ENCODE measurements at regions not wholly inside any gene's neighbourhood (a gene's known extent, or its start where the extent isn't known, plus 50 kb on each side); places are given as distances from the start of the nearest gene placed in this dataset.

DNA sequence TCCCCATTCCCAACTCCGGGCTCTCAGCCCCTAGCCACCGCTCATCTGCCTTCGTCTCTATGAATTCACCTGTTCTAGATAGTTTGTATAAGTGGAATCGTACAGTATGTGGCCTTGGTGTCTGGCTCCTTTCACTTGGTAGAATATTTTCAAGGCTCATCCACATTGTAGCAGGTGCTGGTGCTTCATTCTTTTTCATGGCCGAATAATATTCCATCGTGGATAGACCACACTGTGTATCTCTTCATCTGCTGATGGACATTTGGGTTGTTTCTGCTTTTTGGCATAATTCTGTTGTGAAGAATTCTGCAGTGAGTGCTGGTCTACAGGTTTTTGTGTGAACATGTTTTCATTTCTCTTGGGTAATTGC, 324.2 kb downstream of the SEC14L1 start:
- intact Hi-C loops (cut with DNase I) = no loop called here
- DNase-seq = no peak
- Histone ChIP-seq H3K4me3 (ENCODE audit: low read length in 2 of 2) (no peak overlapping the region), H3K4me1 (ENCODE audit: control insufficient read depth in 1 of 2, insufficient read depth in 2 of 2, low read length in 2 of 2) (no peaks in the 10 kb centered on the region), H3K9me3 (ENCODE audit: control insufficient read depth, low read length) (no peaks in the 10 kb centered on the region), H3K27ac (ENCODE audit: low read depth in 1 of 2, low read length in 2 of 2) (no peak overlapping the region), H3K36me3 (ENCODE audit: control insufficient read depth in 1 of 2, insufficient read depth in 2 of 2, low read length in 1 of 2) (no peaks in the 10 kb centered on the region), H3K27me3 (ENCODE audit: control insufficient read depth in 1 of 2, insufficient read depth in 2 of 2, low read length in 1 of 2) (no peaks in the 10 kb centered on the region)
- WGBS, 2 donors = 96 to 97% methylated on average over 6 of the region's 6 CpGs
- no peak for ATAC-seq (ENCODE audit: low FRiP score)

DNA sequence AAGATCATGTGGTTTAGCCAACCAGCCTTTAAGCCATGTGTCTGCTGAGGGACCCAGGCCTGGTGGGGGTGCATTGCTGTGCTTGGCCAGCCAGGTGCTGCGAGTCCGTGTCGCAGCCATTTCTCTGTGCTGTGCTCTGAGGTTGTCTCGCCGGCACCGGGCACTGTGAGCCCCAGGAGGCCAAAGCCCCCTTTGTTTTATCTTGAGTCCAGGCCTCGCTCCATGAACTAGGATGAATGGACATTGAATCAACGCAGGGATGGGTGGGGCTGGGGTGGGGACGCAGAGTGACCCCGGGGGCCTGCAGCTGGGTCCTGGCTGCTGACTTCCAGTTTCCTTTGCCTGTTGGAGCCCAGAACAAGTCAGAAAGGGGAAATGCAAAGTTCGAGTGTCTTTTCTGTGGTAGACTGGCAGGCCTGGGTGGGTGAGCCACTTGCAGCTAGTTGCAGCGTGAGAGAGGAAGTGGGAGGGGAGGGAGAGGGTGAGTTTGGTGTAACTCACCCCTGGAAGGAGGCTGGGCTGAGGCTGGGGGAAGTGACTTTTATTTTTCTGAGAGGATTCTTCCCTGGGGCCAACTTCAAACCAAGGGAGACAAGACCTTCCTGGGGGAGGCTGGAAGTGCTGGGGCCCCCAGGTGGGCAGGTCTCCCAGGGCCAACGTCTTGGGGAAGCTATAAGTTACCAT, 324.7 kb downstream of the SEC14L1 start:
- Histone ChIP-seq H3K4me1 (ENCODE audit: control insufficient read depth in 1 of 2, insufficient read depth in 2 of 2, low read length in 2 of 2) (no peaks in the 10 kb centered on the region), H3K36me3 (ENCODE audit: control insufficient read depth in 1 of 2, insufficient read depth in 2 of 2, low read length in 1 of 2) (no peaks in the 10 kb centered on the region), H3K27me3 (ENCODE audit: control insufficient read depth in 1 of 2, insufficient read depth in 2 of 2, low read length in 1 of 2) (no peaks in the 10 kb centered on the region), H3K9me3 (ENCODE audit: control insufficient read depth, low read length) (no peaks in the 10 kb centered on the region), H3K27ac (ENCODE audit: low read depth in 1 of 2, low read length in 2 of 2) (no peak overlapping the region), H3K4me3 (ENCODE audit: low read length in 2 of 2) (no peak overlapping the region)
- intact Hi-C loops (cut with DNase I) = no loop called here
- DNase-seq (peak in 1 of 2 donors; percentile 87), ATAC-seq (ENCODE audit: low FRiP score) (peak; percentile 35)
- 75% methylated on average over 12 to 13 of the region's 13 CpGs for WGBS, 2 donors

DNA sequence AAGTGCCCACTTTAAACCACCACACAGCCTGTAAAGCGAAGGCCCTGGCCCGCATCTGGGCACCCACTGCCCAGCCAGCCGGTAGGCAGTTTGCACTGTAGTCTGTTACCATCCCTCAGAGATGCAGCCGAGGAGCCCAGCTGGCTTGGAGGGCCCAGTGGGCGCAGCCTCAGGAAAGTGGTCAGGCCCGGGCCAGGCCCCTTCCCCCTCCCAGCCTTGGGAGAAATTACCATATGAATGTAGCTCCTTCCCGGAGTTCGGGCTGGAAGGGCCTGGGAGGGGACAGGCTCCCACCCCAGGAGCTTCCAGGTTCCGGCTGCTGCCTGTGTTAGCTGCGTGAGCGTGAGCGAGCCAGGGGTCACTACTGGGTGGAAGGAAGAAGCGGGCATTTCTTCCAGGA, 325.4 kb downstream of the SEC14L1 start:
- H3K4me3 ChIP-seq (ENCODE audit: low read length in 2 of 2) = no peak overlapping the region
- H3K9me3 ChIP-seq (ENCODE audit: control insufficient read depth, low read length) = no peaks in the 10 kb centered on the region
- no peaks in the 10 kb centered on the region for H3K4me1 ChIP-seq (ENCODE audit: control insufficient read depth in 1 of 2, insufficient read depth in 2 of 2, low read length in 2 of 2)
- 90 to 93% methylated on average over 13 of the region's 13 CpGs for WGBS, 2 donors
- intact Hi-C loops (cut with DNase I) = no loop called here
- ATAC-seq (ENCODE audit: low FRiP score) (no peak), DNase-seq (no peak)
- no peak overlapping the region for H3K27ac ChIP-seq (ENCODE audit: low read depth in 1 of 2, low read length in 2 of 2)
- no peaks in the 10 kb centered on the region for H3K27me3 ChIP-seq (ENCODE audit: control insufficient read depth in 1 of 2, insufficient read depth in 2 of 2, low read length in 1 of 2)
- H3K36me3 ChIP-seq (ENCODE audit: control insufficient read depth in 1 of 2, insufficient read depth in 2 of 2, low read length in 1 of 2) = no peaks in the 10 kb centered on the region

DNA sequence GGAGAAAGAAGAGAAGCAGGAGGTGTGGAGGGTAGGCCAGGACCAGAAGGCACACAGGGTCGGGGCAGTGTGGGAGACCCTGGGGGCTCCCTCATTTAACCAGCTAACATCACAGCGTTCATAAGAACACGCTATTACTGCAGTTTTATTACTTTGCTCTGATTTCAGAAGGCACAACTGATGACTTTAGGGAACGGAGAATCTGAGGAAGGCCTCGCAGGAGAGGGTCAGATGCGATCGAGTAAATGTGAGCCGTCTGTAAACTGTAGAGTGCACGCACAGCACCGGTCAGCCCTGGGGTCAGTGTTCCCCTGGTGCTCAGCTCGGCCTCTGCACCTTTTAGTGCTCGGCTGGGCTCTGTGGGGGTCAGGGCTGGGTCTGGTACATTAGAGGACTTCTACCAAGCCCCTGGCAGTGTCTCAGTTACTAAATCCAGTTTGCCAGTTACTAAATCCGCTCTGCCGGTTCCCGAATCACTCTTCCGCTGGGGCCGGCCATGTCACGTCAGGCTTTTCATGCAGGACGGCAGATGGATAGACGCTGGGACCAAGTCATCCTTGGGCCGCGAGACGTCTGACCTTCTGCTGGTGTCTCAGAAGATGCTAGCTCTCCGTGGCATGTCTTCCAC, 325.9 kb downstream of the SEC14L1 start:
- Histone ChIP-seq H3K9me3 (ENCODE audit: control insufficient read depth, low read length) (no peaks in the 10 kb centered on the region), H3K36me3 (ENCODE audit: control insufficient read depth in 1 of 2, insufficient read depth in 2 of 2, low read length in 1 of 2) (no peaks in the 10 kb centered on the region), H3K4me1 (ENCODE audit: control insufficient read depth in 1 of 2, insufficient read depth in 2 of 2, low read length in 2 of 2) (no peaks in the 10 kb centered on the region), H3K27ac (ENCODE audit: low read depth in 1 of 2, low read length in 2 of 2) (no peak overlapping the region), H3K4me3 (ENCODE audit: low read length in 2 of 2) (no peak overlapping the region), H3K27me3 (ENCODE audit: control insufficient read depth in 1 of 2, insufficient read depth in 2 of 2, low read length in 1 of 2) (no peaks in the 10 kb centered on the region)
- ATAC-seq (ENCODE audit: low FRiP score) (no peak), DNase-seq (no peak)
- intact Hi-C loops (cut with DNase I) = no loop called here
- WGBS, 2 donors = 94 to 95% methylated on average over 24 of the region's 24 CpGs

- ATAC-seq (ENCODE audit: low FRiP score) = no peak
- DNase-seq = no peak
- intact Hi-C loops (cut with DNase I) = no loop called here
- H3K4me3 ChIP-seq (ENCODE audit: low read length in 2 of 2) = no peak overlapping the region
- H3K27ac ChIP-seq (ENCODE audit: low read depth in 1 of 2, low read length in 2 of 2) = no peak overlapping the region
- peaks cover 2 to 3% of the 10 kb centered on the region in 2 donors for H3K4me1 ChIP-seq (ENCODE audit: control insufficient read depth in 1 of 2, insufficient read depth in 2 of 2, low read length in 2 of 2)
- H3K27me3 ChIP-seq (ENCODE audit: control insufficient read depth in 1 of 2, insufficient read depth in 2 of 2, low read length in 1 of 2) = no peaks in the 10 kb centered on the region
- H3K9me3 ChIP-seq (ENCODE audit: control insufficient read depth, low read length) = no peaks in the 10 kb centered on the region
- WGBS, 2 donors = 94 to 95% methylated on average over 25 of the region's 25 CpGs
- no peaks in the 10 kb centered on the region for H3K36me3 ChIP-seq (ENCODE audit: control insufficient read depth in 1 of 2, insufficient read depth in 2 of 2, low read length in 1 of 2)
These were observed 326.8 kb downstream of the SEC14L1 start for GRCh38 chr17:77467521-77467920.

- DNase-seq = no peak
- H3K27ac ChIP-seq (ENCODE audit: low read depth in 1 of 2, low read length in 2 of 2) = no peak overlapping the region
These were observed 328.1 kb downstream of the SEC14L1 start for GRCh38 chr17:77468897-77469296.

GRCh38 chr17:77470330-77470786, 329.6 kb downstream of the SEC14L1 start:
- intact Hi-C loops (cut with DNase I) = no loop called here
- H3K4me1 ChIP-seq (ENCODE audit: control insufficient read depth in 1 of 2, insufficient read depth in 2 of 2, low read length in 2 of 2) = peaks cover 2 to 3% of the 10 kb centered on the region in 2 donors
- WGBS, 2 donors = 95 to 100% methylated on average over 3 of the region's 3 CpGs
- no peak overlapping the region for H3K27ac ChIP-seq (ENCODE audit: low read depth in 1 of 2, low read length in 2 of 2)
- H3K27me3 ChIP-seq (ENCODE audit: control insufficient read depth in 1 of 2, insufficient read depth in 2 of 2, low read length in 1 of 2) = no peaks in the 10 kb centered on the region
- H3K9me3 ChIP-seq (ENCODE audit: control insufficient read depth, low read length) = no peaks in the 10 kb centered on the region
- DNase-seq (no peak), ATAC-seq (ENCODE audit: low FRiP score) (no peak)
- H3K36me3 ChIP-seq (ENCODE audit: control insufficient read depth in 1 of 2, insufficient read depth in 2 of 2, low read length in 1 of 2) = no peaks in the 10 kb centered on the region
- H3K4me3 ChIP-seq (ENCODE audit: low read length in 2 of 2) = no peak overlapping the region

More at GRCh38 chr17:77468897-77469296, 328.1 kb downstream of the SEC14L1 start:
- no peak for ATAC-seq (ENCODE audit: low FRiP score)
- peaks cover 2 to 3% of the 10 kb centered on the region in 2 donors for H3K4me1 ChIP-seq (ENCODE audit: control insufficient read depth in 1 of 2, insufficient read depth in 2 of 2, low read length in 2 of 2)
- intact Hi-C loops (cut with DNase I) = no loop called here
- H3K4me3 ChIP-seq (ENCODE audit: low read length in 2 of 2) = no peak overlapping the region
- no peaks in the 10 kb centered on the region for H3K9me3 ChIP-seq (ENCODE audit: control insufficient read depth, low read length)
- no peaks in the 10 kb centered on the region for H3K36me3 ChIP-seq (ENCODE audit: control insufficient read depth in 1 of 2, insufficient read depth in 2 of 2, low read length in 1 of 2)
- H3K27me3 ChIP-seq (ENCODE audit: control insufficient read depth in 1 of 2, insufficient read depth in 2 of 2, low read length in 1 of 2) = no peaks in the 10 kb centered on the region
- 96 to 97% methylated on average over 7 of the region's 7 CpGs for WGBS, 2 donors

GRCh38 chr17:77470800-77471733, 330.3 kb downstream of the SEC14L1 start:
- H3K27ac ChIP-seq (ENCODE audit: low read depth in 1 of 2, low read length in 2 of 2) = no peak overlapping the region
- DNase-seq (no peak), ATAC-seq (ENCODE audit: low FRiP score) (peak; percentile 27)
- no peaks in the 10 kb centered on the region for H3K27me3 ChIP-seq (ENCODE audit: control insufficient read depth in 1 of 2, insufficient read depth in 2 of 2, low read length in 1 of 2)
- intact Hi-C loops (cut with DNase I) = no loop called here
- no peak overlapping the region for H3K4me3 ChIP-seq (ENCODE audit: low read length in 2 of 2)
- WGBS, 2 donors = 83 to 86% methylated on average over 9 of the region's 9 CpGs
- no peaks in the 10 kb centered on the region for H3K36me3 ChIP-seq (ENCODE audit: control insufficient read depth in 1 of 2, insufficient read depth in 2 of 2, low read length in 1 of 2)
- peaks cover 2 to 3% of the 10 kb centered on the region in 2 donors for H3K4me1 ChIP-seq (ENCODE audit: control insufficient read depth in 1 of 2, insufficient read depth in 2 of 2, low read length in 2 of 2)
- no peaks in the 10 kb centered on the region for H3K9me3 ChIP-seq (ENCODE audit: control insufficient read depth, low read length)
